HG02938 (cell line): ENCODE measurements at regions not wholly inside any gene's neighbourhood (a gene's known extent, or its start where the extent isn't known, plus 50 kb on each side); places are given as distances from the start of the nearest gene placed in this dataset.

ENCODE experiments used
- ATAC-seq: cut with Tn5 transposase; IDR thresholded peaks from one replicate; pipeline ENCODE4 v1.9.1; 2021; ENCODE audit warnings: mild to moderate bottlenecking, moderate library complexity; ENCODE audit not compliant: unreplicated experiment

DNA sequence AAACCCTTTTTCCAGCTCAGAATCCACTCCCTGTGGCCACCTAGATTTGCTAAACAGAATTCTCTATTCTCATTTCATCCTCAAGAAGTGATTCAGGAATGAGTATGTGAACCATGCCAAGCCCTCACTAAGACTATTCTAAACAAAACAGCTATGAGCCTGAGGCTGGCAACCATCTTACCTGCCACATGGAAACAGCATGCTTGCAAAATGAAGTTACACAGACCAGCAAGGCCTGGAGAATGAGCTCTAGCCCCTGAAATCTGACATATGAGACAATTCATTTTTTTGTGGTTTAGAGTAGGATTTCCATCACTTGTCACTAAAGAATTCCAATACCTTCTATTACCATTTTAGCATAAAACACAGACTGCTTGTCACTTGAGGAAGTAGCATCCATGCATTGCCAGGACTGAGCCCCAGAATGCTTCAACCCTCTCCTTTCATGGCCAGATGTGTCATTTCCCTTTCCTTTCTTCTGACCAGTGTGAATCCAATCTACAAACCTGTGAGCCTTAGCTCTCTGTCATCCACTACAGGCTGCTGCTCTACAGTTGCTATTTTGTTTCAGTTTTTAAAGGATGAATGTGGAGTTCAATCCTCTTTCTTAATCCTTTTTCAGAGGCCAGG, 744.3 kb upstream of the ACVR2A start:
- no peak for ATAC-seq

DNA sequence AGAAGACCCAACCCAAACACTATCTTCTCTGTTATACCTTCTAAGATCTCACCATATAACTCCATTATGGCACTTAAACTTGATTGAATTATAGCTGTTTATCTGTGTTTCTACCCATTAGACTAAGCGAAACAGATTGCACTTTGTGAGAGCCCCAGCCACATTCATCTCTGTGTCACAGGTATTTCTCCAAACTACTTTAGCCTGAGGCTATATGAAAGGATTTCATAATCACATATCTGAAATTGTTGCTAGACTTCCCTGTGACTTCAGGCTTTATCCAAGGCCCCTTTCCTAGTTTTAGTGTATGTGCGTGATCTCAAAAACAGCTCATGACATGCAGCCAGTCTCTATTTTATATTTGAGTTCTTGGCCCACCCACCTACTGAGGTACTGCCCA, 745.0 kb upstream of the ACVR2A start:
- no peak for ATAC-seq

DNA sequence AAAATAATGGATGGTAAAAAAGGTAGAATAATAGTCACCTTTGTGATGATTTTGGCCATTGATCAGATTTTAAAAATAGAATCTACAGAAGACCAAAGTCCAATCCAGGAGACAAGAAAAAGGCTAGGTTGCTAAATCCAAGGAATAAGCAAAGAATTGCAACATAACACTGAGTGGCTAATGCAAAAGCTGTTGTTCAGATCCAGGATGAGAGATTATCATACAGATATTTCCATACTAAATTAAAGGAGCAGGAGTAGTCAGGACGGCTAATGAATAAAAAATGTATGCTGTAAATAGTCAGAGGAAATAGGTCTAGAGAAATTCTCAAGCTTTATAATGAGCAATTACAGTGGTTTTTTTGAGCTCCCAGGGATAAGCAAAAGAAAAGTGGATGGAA, 745.9 kb upstream of the ACVR2A start:
- ATAC-seq: no peak

DNA sequence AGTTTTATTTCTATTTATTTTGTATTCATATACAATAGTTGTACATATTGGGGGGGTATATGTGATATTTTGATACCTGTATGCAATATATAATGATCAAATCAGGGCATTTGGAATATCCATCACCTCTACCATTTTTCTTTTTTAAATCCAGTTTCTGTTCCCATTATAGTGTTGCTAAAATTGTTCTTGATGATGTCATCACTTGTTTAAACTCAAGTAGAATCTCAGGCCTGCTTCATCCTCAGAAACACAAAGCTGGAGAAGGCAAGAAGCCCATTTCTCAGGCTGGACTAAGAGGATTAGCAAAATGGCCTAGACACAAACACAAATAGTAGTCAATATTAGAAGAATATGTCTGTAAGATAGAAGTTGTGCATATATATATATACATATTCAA, 747.1 kb upstream of the ACVR2A start:
- ATAC-seq: no peak

DNA sequence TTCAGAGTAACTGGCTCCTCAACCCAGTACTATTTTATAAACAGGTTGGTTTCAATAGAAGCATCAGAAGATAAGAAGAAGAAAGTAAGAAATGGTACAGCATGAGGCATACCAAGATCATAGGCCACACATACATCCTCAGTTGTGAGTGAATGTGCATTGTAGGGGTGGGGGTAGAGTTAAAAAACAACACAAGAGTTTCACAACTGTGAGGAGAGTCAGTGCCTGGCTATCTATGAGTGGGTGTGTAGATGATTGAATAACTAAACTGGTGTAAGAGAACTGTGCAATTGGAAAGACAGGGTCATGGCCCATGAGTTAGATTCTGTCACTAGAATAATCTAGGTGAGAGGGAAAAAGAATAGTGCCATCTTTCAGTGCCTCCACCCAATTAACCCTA, 748.2 kb upstream of the ACVR2A start:
- ATAC-seq: no peak

DNA sequence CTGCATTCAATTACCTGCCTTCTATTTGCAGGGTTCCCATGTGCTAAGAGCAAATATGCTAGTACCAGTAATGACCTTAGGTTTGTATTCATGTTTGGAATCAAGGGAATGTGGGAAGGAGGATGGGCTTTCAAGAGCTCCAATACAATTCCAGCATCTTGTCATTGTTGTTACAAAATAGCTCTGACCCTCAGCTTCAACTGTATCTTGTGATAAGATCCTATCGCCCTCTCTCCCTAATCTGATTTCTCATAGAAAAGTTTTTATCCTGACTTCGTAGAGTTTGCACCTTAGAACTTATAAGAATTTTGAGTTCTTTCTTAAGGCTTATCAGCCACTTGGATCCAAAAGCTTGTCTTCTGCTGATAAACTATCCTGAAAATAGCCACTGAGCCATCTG, 749.5 kb upstream of the ACVR2A start:
- no peak for ATAC-seq

DNA sequence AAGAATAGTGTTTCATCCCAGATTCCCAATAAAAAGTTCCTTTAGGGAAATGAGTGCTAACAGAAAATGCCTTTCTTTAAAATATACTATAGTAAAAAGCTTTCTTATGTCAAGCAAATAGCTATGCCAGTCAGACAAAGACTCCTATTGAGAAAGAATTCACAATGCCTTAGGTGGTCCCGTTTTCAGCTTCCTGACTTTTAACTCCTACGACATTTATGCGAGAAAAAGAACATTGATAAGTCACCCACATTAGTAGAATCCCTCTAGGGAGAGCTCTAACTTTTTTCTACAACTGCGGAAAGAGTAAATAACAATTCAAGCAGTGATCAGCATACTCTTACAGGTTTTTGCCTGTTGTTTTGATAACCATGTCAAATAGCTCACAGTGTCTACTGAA, 750.8 kb upstream of the ACVR2A start:
- ATAC-seq: no peak

DNA sequence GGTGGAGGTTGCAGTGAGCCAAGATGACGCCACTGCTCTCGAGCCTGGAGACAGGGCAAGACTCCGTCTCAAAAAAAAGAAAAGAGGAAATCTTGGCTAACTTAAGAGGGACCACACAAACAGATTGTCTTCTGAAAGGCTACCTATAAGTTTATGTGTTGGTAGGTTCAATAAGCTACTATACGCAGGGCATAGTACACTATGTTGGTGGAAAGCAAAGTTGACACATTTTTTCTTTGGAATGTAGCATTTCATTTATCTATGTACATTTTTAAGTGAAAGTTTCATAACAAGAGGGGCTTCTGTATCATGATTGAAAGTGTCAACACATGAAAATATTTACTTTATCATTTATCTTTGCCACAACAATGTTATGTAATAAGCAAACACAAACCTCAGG, 752.6 kb upstream of the ACVR2A start:
- ATAC-seq: no peak

DNA sequence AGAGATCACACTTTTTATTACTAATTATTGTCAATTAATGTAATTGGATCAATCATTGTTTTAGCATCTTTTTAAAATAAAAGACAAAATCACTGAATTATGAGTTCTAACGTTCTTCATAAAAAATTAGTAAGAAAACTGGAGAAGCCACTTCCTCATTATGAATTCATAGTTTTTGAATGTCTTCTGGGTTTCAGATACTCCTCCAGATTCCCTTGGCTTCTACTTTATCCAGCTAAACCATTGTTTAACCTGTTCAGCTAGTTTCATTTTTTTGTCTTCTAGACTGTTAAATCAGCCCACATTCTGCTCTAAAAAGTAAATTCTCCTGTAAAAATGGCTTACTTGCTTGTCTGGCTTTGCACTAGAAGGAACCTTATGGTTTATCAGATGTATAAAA, 753.4 kb upstream of the ACVR2A start:
- no peak for ATAC-seq

DNA sequence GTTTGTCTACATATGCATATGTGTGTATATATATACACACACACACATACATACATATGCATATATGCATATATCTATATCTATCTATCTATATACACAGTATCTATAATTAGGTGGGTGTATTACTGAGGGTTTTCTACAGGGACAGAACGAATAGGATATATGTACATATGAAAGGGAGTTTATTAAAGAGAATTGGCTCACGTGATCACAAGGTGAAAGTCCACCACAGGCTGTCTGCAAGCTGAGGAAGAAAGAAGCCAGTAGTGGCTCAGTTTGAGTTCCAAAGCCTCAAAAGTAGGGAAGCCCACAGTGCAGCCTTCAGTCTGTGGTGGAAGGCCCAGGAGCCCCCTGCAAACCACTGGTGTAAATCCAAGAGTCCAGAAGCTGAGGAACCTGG, 756.0 kb upstream of the ACVR2A start:
- ATAC-seq: no peak

DNA sequence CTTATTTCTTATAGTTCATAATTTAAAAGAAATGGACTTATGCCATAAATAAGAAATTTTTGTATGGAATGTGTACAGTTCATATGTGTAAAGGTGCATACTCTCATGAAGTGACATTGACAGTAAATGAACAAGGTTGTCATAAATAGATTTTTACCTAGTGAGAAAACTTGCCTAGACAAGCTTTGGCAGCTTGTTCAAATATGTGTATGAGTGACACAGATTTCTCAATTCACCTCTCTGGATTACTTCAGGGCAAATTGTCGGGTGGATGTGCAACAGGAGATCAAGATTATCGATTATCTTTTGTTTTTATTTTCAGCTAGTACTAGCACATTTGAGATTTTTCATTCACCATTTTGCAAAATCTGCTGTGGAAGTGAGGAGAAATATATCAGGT, 758.1 kb upstream of the ACVR2A start:
- ATAC-seq: no peak

DNA sequence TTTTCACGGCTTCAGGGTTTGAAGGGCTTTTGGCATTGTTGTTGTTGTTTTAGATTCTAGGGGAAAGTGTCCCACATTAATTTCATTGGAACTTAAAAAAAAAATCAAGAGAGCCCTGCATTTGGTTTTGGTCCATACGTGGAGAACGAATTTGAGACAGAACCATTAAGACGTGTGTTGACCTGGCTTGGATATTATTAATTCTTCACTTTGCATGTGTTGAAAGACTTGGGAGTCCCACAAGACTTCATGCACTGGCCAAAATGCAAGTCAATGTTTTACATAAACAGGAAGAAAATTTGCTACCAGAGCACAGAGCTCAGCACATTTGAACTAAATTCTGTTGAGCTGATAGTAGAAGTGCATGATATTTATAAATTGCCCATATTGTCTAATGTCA, 761.2 kb upstream of the ACVR2A start:
- ATAC-seq: no peak

DNA sequence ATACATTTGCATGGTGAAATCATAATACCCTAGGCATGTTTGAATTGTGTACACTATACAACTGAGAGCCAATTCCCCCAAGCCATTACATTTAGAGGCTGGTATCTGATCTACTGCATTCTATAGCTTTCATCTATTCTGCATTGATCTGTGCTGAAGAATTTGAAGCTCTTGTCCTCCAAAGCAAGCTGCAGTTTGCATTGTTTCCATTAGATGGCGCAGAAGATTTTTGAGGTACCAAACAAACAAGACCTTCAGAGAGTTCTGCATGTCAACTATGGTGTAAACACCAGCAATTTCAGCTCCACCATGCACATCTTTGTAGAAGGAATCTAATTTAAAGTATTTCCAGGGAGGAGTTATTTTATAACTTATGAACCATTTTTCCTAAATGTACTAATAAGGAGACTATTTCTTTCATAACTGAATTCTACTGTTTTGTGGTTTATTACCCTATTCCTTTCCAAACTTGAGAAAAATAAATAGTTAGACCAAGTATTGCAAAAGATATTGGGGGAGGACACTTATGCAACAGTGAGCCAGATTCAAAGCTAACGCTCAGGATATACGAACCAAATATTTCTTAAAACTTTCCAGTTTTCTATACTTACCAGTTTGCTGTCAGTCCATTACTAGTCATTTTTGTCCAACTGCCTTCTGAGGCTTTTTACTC, 761.8 kb upstream of the ACVR2A start:
- peak; percentile 86 for ATAC-seq

DNA sequence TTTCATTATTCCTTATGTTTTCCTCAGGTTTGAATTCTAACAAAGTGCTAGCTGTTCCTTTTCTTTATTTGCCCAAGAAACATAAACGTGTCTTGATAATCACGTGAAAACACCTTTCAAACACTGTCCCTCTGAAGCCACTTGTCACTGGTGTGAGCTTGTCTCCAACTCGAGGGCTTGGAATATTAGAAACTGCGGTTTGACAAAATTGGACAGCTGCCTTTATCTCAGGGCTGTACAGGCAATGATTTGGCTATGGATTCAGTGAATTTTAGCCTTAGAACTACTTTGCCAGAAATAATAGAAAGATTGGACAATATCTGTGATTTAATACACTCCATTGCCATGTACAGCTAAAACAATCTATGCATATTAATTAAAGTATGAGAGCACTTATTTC, 763.0 kb upstream of the ACVR2A start:
- no peak for ATAC-seq

DNA sequence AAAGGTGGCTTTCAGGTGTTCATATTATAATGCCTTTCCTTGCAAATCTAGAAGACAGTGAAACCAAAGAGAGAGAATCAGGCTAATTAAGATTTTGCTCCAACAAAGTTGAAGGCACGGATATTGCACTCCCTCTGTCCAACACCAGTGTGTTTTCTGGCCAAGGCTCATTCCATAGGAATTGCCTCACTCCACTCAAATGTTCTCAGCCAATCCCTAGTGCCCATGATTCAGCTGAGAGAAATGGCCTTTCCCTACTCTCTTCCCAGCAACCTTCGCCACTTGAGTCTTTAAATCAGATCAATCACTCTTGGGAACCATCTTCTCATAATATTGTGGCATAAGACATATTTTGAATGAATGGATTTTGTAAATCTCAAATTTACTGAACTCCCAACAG, 768.2 kb upstream of the ACVR2A start:
- no peak for ATAC-seq

DNA sequence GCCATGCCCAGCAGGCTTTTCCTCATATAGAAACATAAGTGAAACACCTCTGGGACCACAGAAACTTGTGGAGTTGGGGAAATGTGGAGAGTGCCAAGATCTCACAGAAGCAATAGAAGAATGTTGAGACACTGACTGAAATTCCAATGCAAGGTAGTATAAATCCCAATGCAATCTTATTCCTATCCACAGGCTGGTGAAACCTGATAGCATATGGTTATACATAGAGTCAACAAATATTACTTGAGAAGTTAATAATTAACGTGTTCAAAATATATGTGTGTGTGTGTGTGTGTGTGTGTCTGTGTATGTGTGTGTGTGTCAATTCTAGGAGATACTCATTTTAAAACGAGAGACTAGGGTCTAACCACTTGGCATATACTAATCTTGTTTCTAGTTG, 776.8 kb upstream of the ACVR2A start:
- ATAC-seq: no peak

DNA sequence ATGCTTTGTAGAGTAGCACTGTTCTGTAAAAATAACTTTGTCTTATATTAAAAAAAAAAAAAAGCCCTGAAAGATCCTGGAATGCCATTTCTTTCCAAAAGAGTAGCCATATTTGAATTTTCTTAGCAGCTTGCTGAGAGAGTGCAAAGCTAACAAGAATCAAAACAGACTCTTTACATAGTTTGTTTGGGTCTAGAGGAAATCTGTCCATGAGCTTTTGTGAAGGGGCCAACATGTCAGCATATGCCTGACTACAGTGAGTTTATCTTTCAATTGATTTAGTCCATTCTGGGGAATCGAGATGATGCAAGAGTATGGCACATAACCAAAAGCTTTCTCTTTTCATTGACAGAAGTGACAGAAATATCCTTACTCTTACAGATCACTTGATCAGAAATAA, 777.7 kb upstream of the ACVR2A start:
- ATAC-seq: no peak

DNA sequence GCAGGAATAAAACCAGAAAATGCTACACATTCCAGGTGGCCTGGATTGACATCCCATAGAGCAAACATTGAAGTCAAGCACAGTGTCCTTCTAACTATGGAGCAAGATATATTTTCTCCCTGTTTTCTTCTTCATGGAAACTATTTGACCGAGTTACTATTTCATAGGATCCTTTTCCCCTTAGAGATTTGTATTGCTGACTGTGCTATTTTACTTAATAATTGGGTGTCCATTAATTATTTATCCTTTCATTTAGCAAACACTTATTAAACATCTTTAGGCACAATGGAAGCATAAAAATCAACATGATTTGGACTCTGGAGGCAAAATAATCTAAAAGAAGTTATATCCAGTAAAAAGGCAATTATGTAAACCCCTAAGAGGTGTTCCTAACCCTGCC, 782.8 kb upstream of the ACVR2A start:
- ATAC-seq: no peak

DNA sequence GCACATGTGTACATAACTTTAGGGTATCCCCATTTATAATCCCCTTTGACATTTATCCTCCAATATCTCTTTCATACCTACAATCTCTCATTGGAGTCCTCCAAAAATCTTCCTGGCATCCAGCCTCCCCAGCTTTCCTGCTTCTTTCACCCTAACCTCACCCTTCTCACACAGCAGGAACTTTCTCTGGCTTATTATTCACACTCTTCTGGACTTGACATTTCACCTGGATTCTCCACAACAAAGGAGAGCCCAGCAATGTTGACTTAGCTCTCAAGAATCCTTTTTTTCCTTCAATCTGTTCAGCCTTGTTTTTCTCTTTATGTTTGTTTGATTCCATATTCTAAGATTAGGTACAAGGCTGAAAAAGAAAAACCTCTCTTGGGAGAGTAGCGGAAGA, 783.6 kb upstream of the ACVR2A start:
- ATAC-seq: no peak

DNA sequence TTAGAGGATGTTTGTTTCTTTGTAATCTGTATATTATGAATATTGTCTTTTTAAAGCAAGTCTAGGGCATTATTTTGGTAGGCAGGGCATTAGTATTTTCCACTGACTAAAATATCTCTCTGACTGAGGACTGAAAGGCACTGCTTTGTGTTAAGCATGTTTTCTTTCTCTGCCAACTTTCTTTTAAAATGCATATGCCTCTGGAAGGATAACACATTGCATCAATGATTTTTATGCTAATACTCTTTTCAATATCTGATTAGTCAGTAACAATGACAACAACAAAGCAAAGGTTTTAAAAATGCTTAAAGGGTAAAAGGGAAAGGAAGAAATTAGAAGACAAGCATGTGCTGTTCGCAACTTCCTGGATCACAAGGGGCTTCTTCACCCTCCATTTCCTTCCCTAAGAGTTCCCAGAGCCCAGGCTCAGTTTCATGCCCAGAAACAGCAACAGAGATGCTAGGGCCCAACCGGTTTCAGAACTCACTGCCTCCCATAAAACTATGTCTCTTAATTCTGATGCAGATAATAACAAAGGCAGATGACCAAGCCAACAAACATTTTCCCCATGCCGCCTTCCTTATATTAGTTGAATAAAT, 786.8 kb upstream of the ACVR2A start:
- ATAC-seq: no peak

DNA sequence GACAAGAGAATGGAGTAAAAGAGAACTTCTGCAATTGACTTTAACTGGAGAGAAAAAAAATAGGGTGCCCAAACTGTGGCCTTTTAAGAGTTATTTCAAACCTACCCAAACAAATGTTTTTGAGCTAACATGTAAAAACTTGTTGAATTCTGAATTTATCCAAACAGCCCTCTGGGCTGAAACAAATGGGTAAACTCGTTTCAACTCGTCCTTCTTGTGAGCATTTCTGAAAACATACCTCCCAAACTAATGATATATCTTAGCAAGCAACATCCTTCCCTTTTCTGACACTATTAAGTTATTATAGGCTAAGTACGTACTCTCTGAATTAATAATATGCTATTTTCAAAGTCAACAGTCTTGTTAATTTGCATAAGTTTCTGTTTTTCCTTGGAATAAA, 793.0 kb upstream of the ACVR2A start:
- no peak for ATAC-seq

DNA sequence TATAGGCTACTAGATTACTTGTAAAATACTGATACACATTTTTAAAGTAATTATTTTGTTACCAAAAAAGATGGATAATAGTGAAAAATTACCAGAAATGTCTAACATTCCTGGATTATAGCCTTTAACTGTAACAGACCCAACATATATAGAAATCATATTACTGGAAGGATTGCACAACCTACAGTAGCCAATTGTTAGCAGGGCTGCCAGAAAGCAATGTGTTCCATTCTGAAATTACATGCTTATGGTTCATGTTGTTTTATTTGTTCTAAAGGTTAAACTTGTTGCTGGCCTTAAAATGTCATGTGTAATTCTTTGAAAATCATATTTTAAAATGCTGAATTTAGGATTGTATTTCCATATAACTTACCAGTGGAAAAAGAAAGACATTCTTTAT, 793.6 kb upstream of the ACVR2A start:
- no peak for ATAC-seq

DNA sequence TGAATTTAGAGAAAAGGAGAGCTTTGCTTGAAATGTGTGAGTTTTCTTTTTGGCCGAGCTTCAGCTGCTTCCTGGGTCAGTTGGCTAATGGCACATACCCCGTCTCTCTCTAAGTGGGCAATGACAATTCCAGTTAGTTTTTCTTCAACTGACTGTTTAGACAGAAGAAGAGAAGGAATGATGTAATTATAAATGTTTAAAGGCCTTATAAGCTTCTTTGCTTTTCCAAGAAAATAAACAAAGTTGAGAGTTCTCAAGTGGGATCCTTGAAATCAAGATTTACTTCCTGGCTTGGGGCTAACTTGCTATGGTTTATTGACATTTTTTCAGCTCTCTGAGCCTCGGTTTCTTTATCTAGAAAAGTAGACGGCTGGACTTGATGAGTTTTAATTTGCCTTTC, 794.9 kb upstream of the ACVR2A start:
- ATAC-seq: no peak
